Cortex of kidney (tissue), 1 donor: ENCODE measurements at regions not wholly inside any gene's neighbourhood (a gene's known extent, or its start where the extent isn't known, plus 50 kb on each side); places are given as distances from the start of the nearest gene placed in this dataset.

Experiments
- DNase-seq: peaks from one replicate; lab custom pipeline; 2025; lab: John Stamatoyannopoulos, UW

- no peak for DNase-seq
These were observed 372.8 kb upstream of the TBL1XR1 start for GRCh38 chr3:177569875-177570657.

GRCh38 chr3:177571271-177571943 lies 374.1 kb upstream of the TBL1XR1 start:
- DNase-seq = no peak

- DNase-seq = no peak
These were observed 374.6 kb upstream of the TBL1XR1 start for GRCh38 chr3:177571944-177572315.

- no peak for DNase-seq
These were observed 377.1 kb upstream of the TBL1XR1 start for GRCh38 chr3:177574222-177574856.

- DNase-seq = no peak
These were observed 379.5 kb upstream of the TBL1XR1 start for GRCh38 chr3:177576746-177577145.

- DNase-seq = no peak
These were observed 381.2 kb upstream of the TBL1XR1 start for GRCh38 chr3:177578488-177578887.

GRCh38 chr3:177579419-177579818 lies 382.1 kb upstream of the TBL1XR1 start:
- DNase-seq = no peak

GRCh38 chr3:177580437-177580836 lies 383.2 kb upstream of the TBL1XR1 start:
- DNase-seq = no peak

GRCh38 chr3:177585271-177585670 lies 388.0 kb upstream of the TBL1XR1 start:
- DNase-seq = no peak

GRCh38 chr3:177589041-177589650 lies 391.9 kb upstream of the TBL1XR1 start:
- no peak for DNase-seq

- no peak for DNase-seq
These were observed 392.7 kb upstream of the TBL1XR1 start for GRCh38 chr3:177589911-177590381.

GRCh38 chr3:177590826-177591225 lies 393.5 kb upstream of the TBL1XR1 start:
- DNase-seq = no peak

GRCh38 chr3:177591379-177591778 lies 394.1 kb upstream of the TBL1XR1 start:
- DNase-seq = no peak

- no peak for DNase-seq
These were observed 396.8 kb upstream of the TBL1XR1 start for GRCh38 chr3:177594096-177594495.

- DNase-seq = no peak
These were observed 398.4 kb upstream of the TBL1XR1 start for GRCh38 chr3:177595530-177596188.

- no peak for DNase-seq
These were observed 399.1 kb upstream of the TBL1XR1 start for GRCh38 chr3:177596248-177596815.

- no peak for DNase-seq
These were observed 399.6 kb upstream of the TBL1XR1 start for GRCh38 chr3:177596816-177597271.

GRCh38 chr3:177597311-177598096 lies 400.2 kb upstream of the TBL1XR1 start:
- DNase-seq = no peak

- no peak for DNase-seq
These were observed 401.0 kb upstream of the TBL1XR1 start for GRCh38 chr3:177598097-177598833.

- no peak for DNase-seq
These were observed 402.0 kb upstream of the TBL1XR1 start for GRCh38 chr3:177599326-177599725.
